H1 (cell line): ENCODE measurements at regions not wholly inside any gene's neighbourhood (a gene's known extent, or its start where the extent isn't known, plus 50 kb on each side); places are given as distances from the start of the nearest gene placed in this dataset.
A peak's percentile ranks its signal among the peaks of the same experiment; 100 is the strongest.

Experiments used
- CTCF ChIA-PET: fragments of 300-600 bp; sonication (Branson Sonifier 250); formaldehyde crosslinking; loops from one replicate; lab custom pipeline; 2021; ENCODE audit not compliant: partially characterized antibody; lab: Charles Lee
- POLR2A ChIA-PET: fragments of 300-600 bp; sonication (Branson Sonifier 250); formaldehyde crosslinking; loops from one replicate; lab custom pipeline; 2021; ENCODE audit warnings: inconsistent platforms; ENCODE audit not compliant: partially characterized antibody; lab: Charles Lee
- DNase-seq, 2 experiments: peaks; one replicate each; pipeline versions ENCODE4 v3.0.0 to v3.0.0-alpha.2; 2010 to 2022; ENCODE audit warnings: low spot score in 2 of 2, low read depth in 1 of 2, mixed read lengths in 1 of 2
- FAIRE-seq: peaks from 2 replicates; lab custom pipeline; 2011; peaks lifted over from hg19 to GRCh38; lab: Jason Lieb, UNC
- H2AFZ ChIP-seq: 2 replicates; pipeline ENCODE4 v1.8.1; 2012; ENCODE audit warnings: low read length, inconsistent platforms
- H2AK5ac ChIP-seq: 2 replicates; pipeline ENCODE4 v1.6.1; 2013; ENCODE audit warnings: low read depth, low read length
- H2BK120ac ChIP-seq: replicated peaks from 2 replicates; pipeline ENCODE3; 2013; ENCODE audit warnings: low read depth, low read length, inconsistent platforms
- H2BK12ac ChIP-seq: 2 replicates; pipeline ENCODE4 v1.6.1; 2013; ENCODE audit warnings: low read depth, low read length
- H2BK15ac ChIP-seq: 2 replicates; pipeline ENCODE4 v1.6.1; 2013; ENCODE audit warnings: low read length
- H2BK20ac ChIP-seq: 2 replicates; pipeline ENCODE4 v1.6.1; 2013; ENCODE audit warnings: low read length
- H2BK5ac ChIP-seq: 2 replicates; pipeline ENCODE4 v1.6.1; 2013; ENCODE audit warnings: low read depth, low read length
- H3K14ac ChIP-seq: 2 replicates; pipeline ENCODE4 v1.6.1; 2013; ENCODE audit warnings: inconsistent platforms; ENCODE audit not compliant: insufficient read length
- H3K18ac ChIP-seq: 2 replicates; pipeline ENCODE4 v1.6.1; 2013; ENCODE audit warnings: low read length; ENCODE audit errors: extremely low read depth
- H3K23ac ChIP-seq: 2 replicates; pipeline ENCODE4 v1.6.1; 2013; ENCODE audit warnings: inconsistent platforms; ENCODE audit not compliant: insufficient read length
- H3K23me2 ChIP-seq: 2 replicates; pipeline ENCODE4 v1.6.1; 2013; ENCODE audit warnings: low read depth, low read length
- H3K27ac ChIP-seq: 2 replicates; pipeline ENCODE4 v1.6.1; 2011; ENCODE audit warnings: low read depth, low read length, inconsistent platforms
- H3K27me3 ChIP-seq, 4 experiments: replicated peaks in 1 of 4; 1 replicate in 1 of 4; 2 replicates in 3 of 4; pipeline versions ENCODE4 v1.6.1 to v1.8.1; 2011 to 2013; ENCODE audit warnings: low read length in 3 of 4, mild to moderate bottlenecking in 3 of 4, inconsistent platforms in 2 of 4, mixed read lengths in 2 of 4, moderate library complexity in 1 of 4; ENCODE audit not compliant: control insufficient read depth in 3 of 4, insufficient read depth in 3 of 4; ENCODE audit errors: extremely low read depth in 1 of 4
- H3K36me3 ChIP-seq, 4 experiments: 2 replicates each; pipeline versions ENCODE4 v1.6.1 to v1.8.1; 2011 to 2013; ENCODE audit warnings: mild to moderate bottlenecking in 4 of 4, low read length in 3 of 4, moderate library complexity in 2 of 4, control low read depth in 1 of 4, inconsistent platforms in 1 of 4; ENCODE audit not compliant: insufficient read depth in 4 of 4, control insufficient read depth in 2 of 4
- H3K4ac ChIP-seq: replicated peaks from 2 replicates; pipeline ENCODE3; 2013; ENCODE audit warnings: low read length, low read depth, mixed read lengths, inconsistent platforms; ENCODE audit not compliant: insufficient read length
- H3K4me1 ChIP-seq, 4 experiments: replicated peaks in 1 of 4; 1 replicate in 1 of 4; 2 replicates in 3 of 4; pipeline versions ENCODE4 v1.6.1 to v1.8.1; 2011 to 2013; ENCODE audit warnings: low read length in 3 of 4, inconsistent platforms in 2 of 4, mixed read lengths in 1 of 4; ENCODE audit not compliant: insufficient read depth in 4 of 4, control insufficient read depth in 3 of 4
- H3K4me2 ChIP-seq, 2 experiments: 2 replicates each; pipeline versions ENCODE4 v1.6.1 to v1.8.1; 2011 to 2013; ENCODE audit warnings: low read depth in 2 of 2, low read length in 2 of 2, control low read depth in 1 of 2, inconsistent platforms in 1 of 2, mild to moderate bottlenecking in 1 of 2; ENCODE audit not compliant: insufficient read depth in 1 of 2
- H3K4me3 ChIP-seq, 4 experiments: fragments of 200-600, 300-600 bp in 1 of 4; sonication (generic), shearing (Covaris generic), sonication (Bioruptor Twin) in 1 of 4; 2 replicates each; pipeline versions ENCODE4 v1.5.1 to v1.8.1; 2011 to 2016; ENCODE audit warnings: low read length in 4 of 4, low read depth in 3 of 4, control low read depth in 2 of 4, inconsistent platforms in 2 of 4, mild to moderate bottlenecking in 2 of 4, mixed read lengths in 1 of 4, moderate library complexity in 1 of 4; ENCODE audit not compliant: insufficient read depth in 2 of 4; ENCODE audit errors: extremely low read depth in 1 of 4
- H3K56ac ChIP-seq: replicated peaks from 2 replicates; pipeline ENCODE3; 2013; ENCODE audit warnings: low read depth, mild to moderate bottlenecking, mixed read lengths, low read length, inconsistent platforms; ENCODE audit not compliant: insufficient read length
- H3K79me1 ChIP-seq: 2 replicates; pipeline ENCODE4 v1.6.1; 2013; ENCODE audit warnings: low read depth, low read length, control low read depth
- H3K79me2 ChIP-seq, 2 experiments: 2 replicates each; pipeline versions ENCODE4 v1.6.1 to v1.8.1; 2012 to 2013; ENCODE audit warnings: low read length in 2 of 2, mild to moderate bottlenecking in 2 of 2, inconsistent platforms in 1 of 2; ENCODE audit not compliant: insufficient read depth in 2 of 2, control insufficient read depth in 1 of 2
- H3K9ac ChIP-seq, 4 experiments: replicated peaks in 1 of 4; 1 replicate in 1 of 4; 2 replicates in 3 of 4; pipeline versions ENCODE4 v1.6.1 to v1.8.1; 2011 to 2013; ENCODE audit warnings: low read depth in 3 of 4, low read length in 3 of 4, control low read depth in 2 of 4, mild to moderate bottlenecking in 2 of 4, moderate library complexity in 2 of 4, inconsistent platforms in 1 of 4; ENCODE audit errors: extremely low read depth in 1 of 4
- H3K9me3 ChIP-seq, 2 experiments: 2 replicates each; pipeline versions ENCODE4 v1.6.1 to v1.8.1; 2012 to 2013; ENCODE audit warnings: mild to moderate bottlenecking in 2 of 2, moderate library complexity in 2 of 2, control low read depth in 1 of 2, inconsistent platforms in 1 of 2, low read depth in 1 of 2, low read length in 1 of 2, mixed read lengths in 1 of 2; ENCODE audit not compliant: insufficient read depth in 2 of 2
- H4K20me1 ChIP-seq, 2 experiments: replicated peaks in 1 of 2; 2 replicates each; pipeline versions ENCODE3 to v1.8.1; 2011 to 2013; ENCODE audit warnings: inconsistent platforms in 2 of 2, low read length in 2 of 2, mild to moderate bottlenecking in 1 of 2; ENCODE audit not compliant: insufficient read depth in 2 of 2, control insufficient read depth in 1 of 2
- H4K5ac ChIP-seq: 2 replicates; pipeline ENCODE4 v1.6.1; 2013; ENCODE audit warnings: low read length, low read depth, mixed read lengths, inconsistent platforms; ENCODE audit not compliant: insufficient read length
- H4K8ac ChIP-seq: 2 replicates; pipeline ENCODE4 v1.8.0; 2013; ENCODE audit warnings: mild to moderate bottlenecking, moderate library complexity, low read length, inconsistent platforms; ENCODE audit not compliant: insufficient read depth; ENCODE audit errors: extremely low read depth
- H4K91ac ChIP-seq: replicated peaks from 2 replicates; pipeline ENCODE3; 2013; ENCODE audit warnings: low read length, mixed read lengths, inconsistent platforms; ENCODE audit not compliant: insufficient read length
- BCL11A ChIP-seq, 2 experiments: IDR thresholded peaks; one replicate each; pipeline ENCODE4 v1.6.1; 2011; ENCODE audit warnings: low read depth in 2 of 2, low read length in 2 of 2, mild to moderate bottlenecking in 2 of 2
- CBX8 ChIP-seq: fragments of 300-800, 300-1000 bp; sonication (generic); IDR thresholded peaks from 2 replicates; pipeline ENCODE4 v1.7.1; 2016; ENCODE audit warnings: low read depth, low read length, borderline replicate concordance
- GTF2F1 ChIP-seq: IDR thresholded peaks from 2 replicates; pipeline ENCODE4 v1.6.1; 2012; ENCODE audit warnings: low read depth, low read length, improper control_type of control experiment, borderline replicate concordance
- JUND ChIP-seq: IDR thresholded peaks from 2 replicates; pipeline ENCODE4 v1.6.1; 2011; ENCODE audit warnings: mild to moderate bottlenecking, improper control_type of control experiment, low read length
- POLR2A ChIP-seq, 2 experiments: IDR thresholded peaks; 1 replicate in 1 of 2; 2 replicates in 1 of 2; pipeline ENCODE4 v1.6.1; 2011; ENCODE audit warnings: low read depth in 2 of 2, low read length in 2 of 2, mild to moderate bottlenecking in 2 of 2; ENCODE audit errors: control extremely low read depth in 1 of 2
- POLR2AphosphoS5 ChIP-seq: IDR thresholded peaks from 2 replicates; pipeline ENCODE4 v1.6.1; 2011; ENCODE audit warnings: low read depth, low read length
- RAD21 ChIP-seq, 2 experiments: IDR thresholded peaks in 1 of 2; conservative IDR thresholded peaks in 1 of 2; 2 replicates each; pipeline ENCODE4 v1.6.1; 2011; ENCODE audit warnings: low read depth in 2 of 2, low read length in 2 of 2, improper control_type of control experiment in 1 of 2, inconsistent platforms in 1 of 2, mild to moderate bottlenecking in 1 of 2, moderate library complexity in 1 of 2
- SP2 ChIP-seq: IDR thresholded peaks from 2 replicates; pipeline ENCODE4 v1.6.1; 2012; ENCODE audit warnings: mild to moderate bottlenecking, low read length, inconsistent platforms
- YY1 ChIP-seq: IDR thresholded peaks from 2 replicates; pipeline ENCODE4 v1.6.1; 2011; ENCODE audit warnings: low read depth, mild to moderate bottlenecking, low read length
- WGBS, 2 experiments: shearing (Covaris generic) in 1 of 2; methylation state at CpG; one replicate each; pipeline versions ENCODE4 v1.1.6 to v1.1.7; 2013 to 2015; ENCODE audit warnings: low lambda C conversion rate in 2 of 2, mixed read lengths in 2 of 2, inconsistent platforms in 1 of 2, low coverage in 1 of 2, missing lambda C conversion rate in 1 of 2; ENCODE audit not compliant: insufficient replicate concordance in 2 of 2, insufficient coverage in 1 of 2, insufficient read length in 1 of 2; ENCODE audit errors: extremely low coverage in 1 of 2, missing lambda C conversion rate in 1 of 2; 5-methylcytosine and 5-hydroxymethylcytosine counted together
- TF ChIP-seq, protein P1 (sequence below): IDR thresholded peaks from 2 replicates; pipeline ENCODE4 v1.6.1; 2012; ENCODE audit warnings: low read length, inconsistent platforms
- TF ChIP-seq, protein P2 (sequence below): IDR thresholded peaks from 2 replicates; pipeline ENCODE4 v1.6.1; 2011; ENCODE audit warnings: low read length, improper control_type of control experiment

- Histone ChIP-seq H2BK15ac (no peak overlapping the region), H2BK12ac (no peak overlapping the region; the same call in 1 of the 2 replicates), H3K56ac (no peak overlapping the region), H2BK5ac (no peak overlapping the region; the same call in 1 of the 2 replicates), H3K79me1 (no peaks in the 10 kb centered on the region), H2AFZ (peak overlapping the region; percentile 98), H3K4me2 (no peak overlapping the region), H3K4ac (no peak overlapping the region), H3K27me3 (no peaks in the 10 kb centered on the region), H4K20me1 (no peaks in the 10 kb centered on the region), H3K79me2 (no peaks in the 10 kb centered on the region), H3K27ac (no peak overlapping the region), H3K36me3 (no peaks in the 10 kb centered on the region), H4K8ac (no peak overlapping the region), H3K23me2 (no peaks in the 10 kb centered on the region), H3K4me1 (no peaks in the 10 kb centered on the region; a peak in 3 of 7 replicates), H3K14ac (no peak overlapping the region), H3K18ac (peak overlapping the region; percentile 52; the same call in 1 of the 2 replicates), H3K9ac (no peak overlapping the region), H3K23ac (no peak overlapping the region), H4K5ac (no peak overlapping the region), H2BK20ac (no peak overlapping the region), H2AK5ac (no peak overlapping the region), H3K9me3 (no peaks in the 10 kb centered on the region), H4K91ac (peak overlapping the region; percentile 15), H3K4me3 (no peak overlapping the region), H2BK120ac (no peak overlapping the region)
- 98% methylated on average over 2 of the region's 2 CpGs; no CpG with 5 or more reads in 1 of the 2 experiments for WGBS, 2 experiments
- FAIRE-seq (no peak), DNase-seq (no peak)
- CTCF ChIA-PET, result interaction anchor here (1.3 to 1.9 kb wide), 5 partner anchors 18 to 399 kb away, joined by 3 to 9 read pairs (median 5); no protein-coding TSS in a partner anchor
- POLR2A ChIA-PET, result no interaction called here
- no peak for TF ChIP-seq YY1
- TF ChIP-seq, protein P1, sequence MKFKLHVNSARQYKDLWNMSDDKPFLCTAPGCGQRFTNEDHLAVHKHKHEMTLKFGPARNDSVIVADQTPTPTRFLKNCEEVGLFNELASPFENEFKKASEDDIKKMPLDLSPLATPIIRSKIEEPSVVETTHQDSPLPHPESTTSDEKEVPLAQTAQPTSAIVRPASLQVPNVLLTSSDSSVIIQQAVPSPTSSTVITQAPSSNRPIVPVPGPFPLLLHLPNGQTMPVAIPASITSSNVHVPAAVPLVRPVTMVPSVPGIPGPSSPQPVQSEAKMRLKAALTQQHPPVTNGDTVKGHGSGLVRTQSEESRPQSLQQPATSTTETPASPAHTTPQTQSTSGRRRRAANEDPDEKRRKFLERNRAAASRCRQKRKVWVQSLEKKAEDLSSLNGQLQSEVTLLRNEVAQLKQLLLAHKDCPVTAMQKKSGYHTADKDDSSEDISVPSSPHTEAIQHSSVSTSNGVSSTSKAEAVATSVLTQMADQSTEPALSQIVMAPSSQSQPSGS, result no peak
- TF ChIP-seq BCL11A (IDR thresholded peaks at IDR 0.05; ENCODE audit: low read depth in 2 of 2, low read length in 2 of 2), result no peak
- no peak for TF ChIP-seq POLR2AphosphoS5
- TF ChIP-seq RAD21 (IDR thresholded peaks at IDR 0.05 in 1 of 2, conservative IDR thresholded peaks at IDR 0.05 in 1 of 2; ENCODE audit: low read depth in 2 of 2, low read length in 2 of 2), result no peak
- TF ChIP-seq GTF2F1, result no peak
- TF ChIP-seq CBX8, result no peak
- TF ChIP-seq, protein P2, sequence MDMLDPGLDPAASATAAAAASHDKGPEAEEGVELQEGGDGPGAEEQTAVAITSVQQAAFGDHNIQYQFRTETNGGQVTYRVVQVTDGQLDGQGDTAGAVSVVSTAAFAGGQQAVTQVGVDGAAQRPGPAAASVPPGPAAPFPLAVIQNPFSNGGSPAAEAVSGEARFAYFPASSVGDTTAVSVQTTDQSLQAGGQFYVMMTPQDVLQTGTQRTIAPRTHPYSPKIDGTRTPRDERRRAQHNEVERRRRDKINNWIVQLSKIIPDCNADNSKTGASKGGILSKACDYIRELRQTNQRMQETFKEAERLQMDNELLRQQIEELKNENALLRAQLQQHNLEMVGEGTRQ, result no peak
- no peak for TF ChIP-seq SP2
- TF ChIP-seq POLR2A (IDR thresholded peaks at IDR 0.05; ENCODE audit: control extremely low read depth in 1 of 2, low read depth in 2 of 2, low read length in 2 of 2), result no peak
- no peak for TF ChIP-seq JUND
Observed at GRCh38 chr18:27404855-27405254, 219.7 kb upstream of the CHST9 start.
